ENCODE measurements at regions not wholly inside any gene's neighbourhood (a gene's known extent, or its start where the extent isn't known, plus 50 kb on each side); places are given as distances from the start of the nearest gene placed in this dataset.

GRCh38 chr18:56433919-56434318, 204.5 kb downstream of the TXNL1 start:
- no peak for TF ChIP-seq POLR2AphosphoS5 (IDR thresholded peaks at IDR 0.05; ENCODE audit: borderline replicate concordance, low read depth, low read length)
- TF ChIP-seq EZH2 (IDR thresholded peaks at IDR 0.05): no peak
- no peak for TF ChIP-seq FOXP2 (optimal IDR thresholded peaks at IDR 0.05; ENCODE audit: control extremely low read depth, extremely low read length, insufficient read depth)

Measured in SK-N-MC (cell line).